HG03066 (cell line): ENCODE measurements at regions not wholly inside any gene's neighbourhood (a gene's known extent, or its start where the extent isn't known, plus 50 kb on each side); places are given as distances from the start of the nearest gene placed in this dataset.
"Not testable (repeated sequence)": the region's sequence is repeated elsewhere in the genome, so short reads cannot be mapped to it uniquely, and the experiment has no call there.

Experiments
- ATAC-seq: cut with Tn5 transposase; IDR thresholded peaks from one replicate; pipeline ENCODE4 v1.9.1; 2021; ENCODE audit warnings: low read depth; ENCODE audit not compliant: unreplicated experiment

DNA sequence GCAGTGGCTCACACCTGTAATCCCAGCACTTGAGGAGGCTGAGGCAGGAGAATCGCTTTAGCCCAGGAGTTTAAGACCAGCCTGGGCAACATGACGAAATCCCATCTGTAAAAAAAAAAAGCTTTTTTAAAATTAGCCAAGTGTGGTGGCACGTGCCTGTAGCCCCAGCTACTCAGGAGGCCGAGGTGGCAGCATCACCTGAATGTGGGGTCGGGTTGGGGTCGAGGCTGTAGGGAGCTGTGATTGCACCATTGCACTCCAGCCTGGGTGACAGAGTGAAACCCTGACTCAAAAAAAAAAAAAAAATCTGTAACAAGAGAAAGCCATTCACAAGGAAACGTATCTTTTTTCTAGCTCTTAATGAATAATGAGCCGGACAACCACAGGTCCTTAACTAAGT is 74.7 kb upstream of the DLG1 start:
- ATAC-seq: no peak

DNA sequence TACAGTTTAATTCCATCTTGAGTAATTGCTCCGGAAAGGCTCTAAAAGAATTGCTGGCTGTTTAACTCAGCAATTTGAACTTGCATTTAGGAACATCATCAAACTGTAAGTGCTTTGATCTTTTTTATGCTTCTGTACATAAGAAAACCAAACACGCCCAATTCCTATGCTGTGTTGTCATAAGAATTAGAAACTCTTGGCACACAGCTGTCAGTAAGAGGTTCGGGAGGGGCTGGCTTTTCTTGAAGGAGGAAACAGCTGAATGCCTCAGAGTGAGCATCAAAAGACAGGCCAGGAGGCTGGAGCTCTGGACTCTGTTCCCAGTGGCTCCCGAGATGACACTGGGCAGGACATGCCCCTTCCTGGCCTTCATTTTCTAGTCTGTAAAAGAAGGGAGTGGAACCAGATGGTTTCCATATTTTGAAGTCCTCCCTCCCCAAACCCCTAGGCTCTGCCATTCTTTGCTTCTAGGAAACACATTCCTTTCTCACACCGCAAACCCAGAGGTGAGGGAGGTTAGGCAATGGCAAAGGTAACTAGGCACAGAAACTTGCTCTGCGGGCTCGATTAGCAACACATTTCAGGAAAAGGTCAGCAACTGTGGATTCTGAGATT is 73.7 kb upstream of the DLG1 start:
- no peak for ATAC-seq

- no peak for ATAC-seq
Observed at GRCh38 chr3:197371591-197372046, 73.2 kb upstream of the DLG1 start.

GRCh38 chr3:197369545-197369944 is 71.1 kb upstream of the DLG1 start:
- ATAC-seq: no peak

GRCh38 chr3:197368821-197369220 is 70.4 kb upstream of the DLG1 start:
- ATAC-seq: no peak

DNA sequence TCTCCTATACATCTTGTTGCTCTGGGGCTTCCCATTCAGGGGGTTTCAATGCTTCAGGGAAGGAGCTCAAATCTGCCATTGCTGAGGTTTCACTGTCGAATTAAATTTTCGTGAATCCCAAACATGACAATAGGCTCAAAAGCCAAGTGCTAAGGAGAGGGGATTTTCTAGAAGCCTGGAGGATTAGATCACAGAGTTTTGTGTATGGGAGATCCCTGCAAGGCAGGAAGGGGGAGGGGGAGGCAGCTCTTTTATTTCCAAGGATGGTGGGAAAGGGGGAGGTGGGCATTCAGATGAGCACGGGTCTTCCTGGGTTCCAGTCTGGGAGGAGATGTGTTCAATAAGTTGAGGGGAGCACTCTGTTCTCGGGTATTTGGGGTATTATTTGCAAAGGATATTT is 69.9 kb upstream of the DLG1 start:
- ATAC-seq: no peak

- no peak for ATAC-seq
Observed at GRCh38 chr3:197367081-197367780, 68.8 kb upstream of the DLG1 start.

- ATAC-seq: no peak
Observed at GRCh38 chr3:197366301-197367044, 68.1 kb upstream of the DLG1 start.

GRCh38 chr3:197365586-197365985 is 67.2 kb upstream of the DLG1 start:
- ATAC-seq: no peak

DNA sequence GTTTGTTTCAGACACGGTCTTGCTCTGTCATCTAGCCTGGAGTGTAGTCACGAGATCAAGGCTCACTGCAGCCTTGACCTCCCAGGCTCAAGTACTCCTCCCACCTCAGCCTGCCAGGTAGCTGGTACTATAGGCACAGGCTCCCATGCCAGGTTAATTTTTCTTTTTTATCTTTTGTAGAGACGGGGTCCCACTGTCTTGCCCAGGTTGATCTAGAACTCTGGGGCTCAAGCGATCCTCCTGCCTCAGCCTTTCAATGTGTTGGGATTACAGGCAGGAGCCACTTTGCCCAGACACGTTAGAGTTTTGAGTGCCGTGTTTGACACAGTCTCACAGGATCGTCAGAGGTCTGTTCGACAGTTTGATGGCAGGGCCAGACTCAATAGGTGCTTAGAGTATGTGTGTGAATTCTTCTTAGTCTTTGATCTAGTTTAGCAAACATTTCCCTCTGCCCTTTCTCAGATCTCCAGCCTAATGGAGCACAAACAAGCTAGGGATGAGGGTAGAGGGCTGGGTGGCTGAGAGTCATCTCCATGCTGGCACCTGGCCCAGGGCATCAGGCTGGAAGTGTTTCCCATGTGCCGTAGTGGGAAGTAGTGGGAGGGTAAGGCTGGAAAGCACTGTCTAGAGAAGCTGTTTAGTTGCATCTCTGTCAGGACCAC is 66.1 kb upstream of the DLG1 start:
- no peak for ATAC-seq

DNA sequence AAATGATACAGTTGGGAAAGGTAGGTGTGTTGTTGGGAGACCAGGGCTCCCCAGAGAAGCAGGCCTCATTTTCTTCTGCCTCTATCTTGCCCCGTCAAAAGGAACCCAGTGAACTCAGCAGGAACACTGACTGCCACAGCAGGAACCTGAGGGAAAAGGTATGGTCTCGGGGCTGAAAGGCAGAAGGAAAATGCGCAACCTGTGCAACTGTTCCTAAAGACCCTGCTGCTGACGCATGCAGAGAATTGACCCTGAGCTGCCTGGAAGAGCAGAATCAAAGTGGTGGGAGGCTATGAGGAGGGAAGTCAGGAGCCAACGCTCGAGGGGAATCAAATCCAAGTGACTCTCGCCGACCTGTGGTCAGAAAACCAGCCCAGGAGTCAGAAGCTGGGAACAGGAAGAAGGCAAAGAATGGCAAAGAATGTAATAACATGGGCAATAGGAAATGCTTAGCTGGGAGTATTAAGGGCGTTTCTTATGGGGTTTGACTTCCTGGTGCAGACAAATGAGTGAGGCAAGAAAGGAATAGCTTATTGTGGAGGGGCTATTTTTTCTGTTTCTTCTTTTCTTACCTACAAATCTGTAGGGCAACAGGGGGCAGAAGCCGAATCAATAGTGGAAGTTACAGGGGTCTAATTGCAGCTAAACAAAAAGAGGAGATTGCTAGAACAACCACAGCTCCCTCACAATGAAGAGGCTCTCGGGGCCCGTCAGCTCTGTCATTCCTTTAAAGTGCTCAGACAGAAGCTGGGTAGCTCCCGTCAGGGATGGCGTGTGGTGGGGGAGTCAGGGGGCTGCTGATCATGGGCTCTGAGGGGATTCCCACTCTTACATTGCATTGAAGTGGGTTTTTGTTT is 65.4 kb upstream of the DLG1 start:
- no peak for ATAC-seq

- ATAC-seq: no peak
Observed at GRCh38 chr3:197362081-197362480, 63.7 kb upstream of the DLG1 start.

DNA sequence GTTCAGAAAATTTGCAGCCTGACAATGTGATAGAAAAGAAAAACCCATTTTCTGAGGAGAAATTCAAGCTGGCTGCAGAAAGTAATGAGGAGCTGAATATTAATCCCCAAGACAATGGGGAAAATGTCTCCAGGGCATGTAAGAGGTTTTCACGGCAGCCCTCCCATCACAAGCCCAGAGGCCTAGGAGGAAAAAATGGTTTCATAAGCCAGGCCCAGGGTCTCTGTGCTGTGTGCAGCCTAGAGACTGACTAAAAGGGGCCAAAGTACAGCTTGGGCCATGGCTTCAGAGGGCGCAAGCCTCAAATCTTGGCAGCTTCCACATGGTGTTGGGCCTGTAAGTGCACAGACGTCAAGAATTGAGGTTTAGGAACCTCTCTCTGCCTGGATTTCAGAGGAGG is 61.7 kb upstream of the DLG1 start:
- not testable (repeated sequence) for ATAC-seq

DNA sequence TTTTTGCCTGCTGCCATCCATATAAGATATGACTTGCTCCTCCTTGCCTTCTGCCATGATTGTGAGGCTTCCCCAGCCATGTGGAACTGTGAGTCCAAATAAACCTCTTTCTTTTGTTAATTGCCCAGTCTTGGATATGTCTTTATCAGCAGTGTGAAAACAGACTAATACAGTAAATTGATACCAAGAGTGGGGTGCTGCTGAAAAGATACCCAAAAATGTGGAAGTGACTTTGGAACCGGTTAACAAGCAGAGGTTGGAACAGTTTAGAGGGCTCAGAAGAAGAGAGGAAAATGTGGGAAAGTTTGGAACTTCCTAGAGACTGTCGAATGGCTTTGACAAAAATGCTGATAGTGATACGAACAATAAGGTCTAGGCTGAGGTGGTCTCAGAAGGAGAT is 61.1 kb upstream of the DLG1 start:
- ATAC-seq: not testable (repeated sequence)

DNA sequence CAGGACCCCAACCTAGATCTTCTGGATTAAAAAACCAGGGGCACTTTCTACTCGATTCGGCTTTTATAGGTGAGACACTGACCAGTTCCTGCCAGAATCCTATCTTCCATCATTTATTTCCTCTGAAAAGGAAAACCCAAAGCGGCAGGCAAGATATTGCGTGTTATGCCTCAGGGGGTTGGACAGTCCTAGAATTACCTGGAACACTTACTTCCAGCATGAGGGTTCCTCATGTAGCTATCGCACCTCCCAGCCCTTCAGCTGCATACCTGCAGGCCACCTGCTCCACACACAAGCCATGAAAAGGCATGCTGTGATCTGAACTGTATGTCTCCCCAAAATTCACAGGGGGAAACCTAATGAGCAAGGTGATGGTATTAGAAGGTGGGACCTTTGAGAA is 58.3 kb upstream of the DLG1 start:
- ATAC-seq: no peak

DNA sequence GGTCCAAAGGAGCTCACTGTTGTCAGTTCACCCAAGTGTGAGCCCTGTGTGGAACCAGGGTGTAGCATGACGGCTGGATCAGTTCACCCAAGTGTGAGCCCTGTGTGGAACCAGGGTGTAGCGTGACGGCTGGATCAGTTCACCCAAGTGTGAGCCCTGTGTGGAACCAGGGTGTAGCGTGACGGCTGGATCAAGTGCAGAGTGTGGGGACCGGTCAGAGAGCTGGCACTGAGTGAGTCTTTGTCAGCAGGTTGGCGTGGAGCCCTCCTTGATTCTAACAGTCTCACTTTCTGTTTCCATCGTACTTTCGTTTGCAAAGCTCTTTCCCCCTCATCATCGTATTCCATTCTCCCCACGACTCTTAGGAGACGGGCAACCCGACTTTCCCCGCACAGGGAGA is 57.9 kb upstream of the DLG1 start:
- ATAC-seq: no peak

DNA sequence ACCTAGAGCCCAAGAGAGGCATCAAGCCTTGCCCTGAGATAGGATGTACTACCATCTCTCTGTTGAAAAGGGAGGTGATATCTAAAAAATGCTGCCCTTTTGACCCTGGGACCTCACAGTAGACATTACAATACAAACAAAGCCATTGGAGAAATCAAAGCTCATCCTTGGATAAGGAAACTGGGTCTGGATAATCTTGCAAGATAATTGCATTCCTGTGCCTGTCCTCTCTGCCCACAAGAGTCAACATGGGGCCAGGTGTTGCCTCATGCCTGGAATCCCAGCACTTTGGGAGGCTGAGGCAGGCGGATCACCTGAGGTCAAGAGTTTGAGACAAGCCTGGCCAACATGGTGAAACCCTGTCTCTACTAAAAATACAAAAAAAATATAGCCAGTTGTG is 57.3 kb upstream of the DLG1 start:
- no peak for ATAC-seq

- no peak for ATAC-seq
Observed at GRCh38 chr3:197354568-197355001, 56.2 kb upstream of the DLG1 start.

- no peak for ATAC-seq
Observed at GRCh38 chr3:197353867-197354567, 55.6 kb upstream of the DLG1 start.
